PC-3 (cell line): ENCODE measurements at regions not wholly inside any gene's neighbourhood (a gene's known extent, or its start where the extent isn't known, plus 50 kb on each side); places are given as distances from the start of the nearest gene placed in this dataset.
"Not testable (repeated sequence)": the region's sequence is repeated elsewhere in the genome, so short reads cannot be mapped to it uniquely, and the experiment has no call there.

ENCODE experiments used
- ATAC-seq: fragments of 200-7000 bp; cut with Tn5 transposase; 2 replicates; pipeline ENCODE4 v1.9.1; 2020; ENCODE audit warnings: mild to moderate bottlenecking, moderate library complexity
- BruUV-seq: library from RNA; stranded (reverse); fragments of 400-500 nt; replicated peaks from 2 replicates; lab custom pipeline; 2021; lab: Mats Ljungman, UMichigan
- CTCF ChIA-PET: fragments of 300-600 bp; sonication (Branson Sonifier 250); formaldehyde crosslinking; loops from one replicate; lab custom pipeline; 2022; ENCODE audit warnings: antibody characterized with exemption; lab: Charles Lee
- POLR2A ChIA-PET: fragments of 300-600 bp; sonication (Branson Sonifier 250); formaldehyde crosslinking; loops from one replicate; lab custom pipeline; 2022; ENCODE audit warnings: antibody characterized with exemption; ENCODE audit not compliant: unreplicated experiment; lab: Charles Lee
- DNase-seq: peaks from one replicate; pipeline ENCODE4 v3.0.0-alpha.2; 2015
- H2AFZ ChIP-seq: fragments of 300-600 bp; sonication (generic); 2 replicates; pipeline ENCODE4 v1.6.0; 2016; ENCODE audit warnings: antibody characterized with exemption, low read length
- H3F3A ChIP-seq: fragments of 300-600 bp; sonication (generic); one replicate; pipeline ENCODE4 v1.6.0; 2017; ENCODE audit warnings: antibody characterized with exemption, low read length, control low read depth, mild to moderate bottlenecking; ENCODE audit not compliant: unreplicated experiment
- H3K27ac ChIP-seq: fragments of 300-600 bp; sonication (generic); 2 replicates; pipeline ENCODE4 v1.5.1; 2016; ENCODE audit warnings: mild to moderate bottlenecking, low read length
- H3K27me3 ChIP-seq: fragments of 300-600 bp; sonication (generic); 2 replicates; pipeline ENCODE4 v1.6.1; 2016; ENCODE audit warnings: low read length, mixed read lengths
- H3K36me3 ChIP-seq: fragments of 300-600 bp; sonication (generic); 2 replicates; pipeline ENCODE4 v1.6.1; 2016; ENCODE audit warnings: low read depth, mixed run types, low read length, mixed read lengths
- H3K4me1 ChIP-seq: fragments of 300-600 bp; sonication (generic); 2 replicates; pipeline ENCODE4 v1.5.1; 2016; ENCODE audit warnings: low read length; ENCODE audit not compliant: insufficient read depth
- H3K4me2 ChIP-seq: fragments of 300-600 bp; sonication (generic); 2 replicates; pipeline ENCODE4 v1.6.0; 2016; ENCODE audit warnings: low read length
- H3K4me3 ChIP-seq: fragments of 300-600 bp; sonication (generic); 2 replicates; pipeline ENCODE4 v1.5.1; 2016; ENCODE audit warnings: mild to moderate bottlenecking, low read length, mixed read lengths
- H3K79me2 ChIP-seq: fragments of 300-600 bp; sonication (generic); 2 replicates; pipeline ENCODE4 v1.6.1; 2017; ENCODE audit warnings: low read length, mixed read lengths
- H3K9ac ChIP-seq: fragments of 300-600 bp; sonication (generic); 2 replicates; pipeline ENCODE4 v1.6.0; 2016; ENCODE audit warnings: mild to moderate bottlenecking, low read length
- H3K9me2 ChIP-seq: fragments of 300-600 bp; sonication (generic); replicated peaks from 2 replicates; pipeline ENCODE4 v1.6.1; 2016; ENCODE audit warnings: mixed run types, low read length, mixed read lengths
- H3K9me3 ChIP-seq: fragments of 300-600 bp; sonication (generic); 2 replicates; pipeline ENCODE4 v1.6.1; 2016; ENCODE audit warnings: low read length, mixed read lengths
- H4K20me1 ChIP-seq: fragments of 300-600 bp; sonication (generic); 2 replicates; pipeline ENCODE4 v1.6.1; 2016; ENCODE audit warnings: low read length, mixed read lengths
- EZH2 ChIP-seq: fragments of 300-600 bp; sonication (generic); IDR thresholded peaks from one replicate; pipeline ENCODE4 v1.6.1; 2017; ENCODE audit warnings: antibody characterized with exemption, mild to moderate bottlenecking, low read length; ENCODE audit not compliant: unreplicated experiment
- EZH2phosphoT487 ChIP-seq: fragments of 300-600 bp; sonication (generic); IDR thresholded peaks from 2 replicates; pipeline ENCODE4 v1.6.1; 2018; ENCODE audit warnings: mild to moderate bottlenecking, antibody characterized with exemption, low read length, borderline replicate concordance
- intact Hi-C: fragments of 100-400 bp; cut with micrococcal nuclease; formaldehyde crosslinking; loops from 2 replicates; pipeline ENCODE4 v1.9.0; 2023
- TF ChIP-seq, protein P1 (sequence below): fragments of 300-600 bp; sonication (generic); conservative IDR thresholded peaks from 2 replicates; pipeline ENCODE4 v1.5.1; 2017; ENCODE audit warnings: antibody characterized with exemption, low read depth, mild to moderate bottlenecking, low read length

- no peak overlapping the region for H3K9ac ChIP-seq
- no peaks in the 10 kb centered on the region for H3K4me1 ChIP-seq
- H3K4me2 ChIP-seq: no peak overlapping the region
- no peak overlapping the region for H3K4me3 ChIP-seq
- no peak for DNase-seq
- intact Hi-C loops: no loop called here
- no peaks in the 10 kb centered on the region for H3F3A ChIP-seq
- H3K36me3 ChIP-seq: no peaks in the 10 kb centered on the region
- H3K27me3 ChIP-seq: no peaks in the 10 kb centered on the region
- no peaks in the 10 kb centered on the region for H3K9me3 ChIP-seq
- H3K9me2 ChIP-seq: no peaks in the 10 kb centered on the region
- ATAC-seq: no peak
- POLR2A ChIA-PET: no interaction called here
- no peaks in the 10 kb centered on the region for H4K20me1 ChIP-seq
- BruUV-seq: no TSS peak
- H3K27ac ChIP-seq: no peak overlapping the region
- H3K79me2 ChIP-seq: no peaks in the 10 kb centered on the region
- TF ChIP-seq EZH2phosphoT487 (no peak), EZH2 (no peak)
- TF ChIP-seq, protein P1, sequence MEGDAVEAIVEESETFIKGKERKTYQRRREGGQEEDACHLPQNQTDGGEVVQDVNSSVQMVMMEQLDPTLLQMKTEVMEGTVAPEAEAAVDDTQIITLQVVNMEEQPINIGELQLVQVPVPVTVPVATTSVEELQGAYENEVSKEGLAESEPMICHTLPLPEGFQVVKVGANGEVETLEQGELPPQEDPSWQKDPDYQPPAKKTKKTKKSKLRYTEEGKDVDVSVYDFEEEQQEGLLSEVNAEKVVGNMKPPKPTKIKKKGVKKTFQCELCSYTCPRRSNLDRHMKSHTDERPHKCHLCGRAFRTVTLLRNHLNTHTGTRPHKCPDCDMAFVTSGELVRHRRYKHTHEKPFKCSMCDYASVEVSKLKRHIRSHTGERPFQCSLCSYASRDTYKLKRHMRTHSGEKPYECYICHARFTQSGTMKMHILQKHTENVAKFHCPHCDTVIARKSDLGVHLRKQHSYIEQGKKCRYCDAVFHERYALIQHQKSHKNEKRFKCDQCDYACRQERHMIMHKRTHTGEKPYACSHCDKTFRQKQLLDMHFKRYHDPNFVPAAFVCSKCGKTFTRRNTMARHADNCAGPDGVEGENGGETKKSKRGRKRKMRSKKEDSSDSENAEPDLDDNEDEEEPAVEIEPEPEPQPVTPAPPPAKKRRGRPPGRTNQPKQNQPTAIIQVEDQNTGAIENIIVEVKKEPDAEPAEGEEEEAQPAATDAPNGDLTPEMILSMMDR: no peak
- no peak overlapping the region for H2AFZ ChIP-seq
- CTCF ChIA-PET: no interaction called here
Measured at GRCh38 chr13:40352802-40353562, 313.5 kb downstream of the FOXO1 start.

DNA sequence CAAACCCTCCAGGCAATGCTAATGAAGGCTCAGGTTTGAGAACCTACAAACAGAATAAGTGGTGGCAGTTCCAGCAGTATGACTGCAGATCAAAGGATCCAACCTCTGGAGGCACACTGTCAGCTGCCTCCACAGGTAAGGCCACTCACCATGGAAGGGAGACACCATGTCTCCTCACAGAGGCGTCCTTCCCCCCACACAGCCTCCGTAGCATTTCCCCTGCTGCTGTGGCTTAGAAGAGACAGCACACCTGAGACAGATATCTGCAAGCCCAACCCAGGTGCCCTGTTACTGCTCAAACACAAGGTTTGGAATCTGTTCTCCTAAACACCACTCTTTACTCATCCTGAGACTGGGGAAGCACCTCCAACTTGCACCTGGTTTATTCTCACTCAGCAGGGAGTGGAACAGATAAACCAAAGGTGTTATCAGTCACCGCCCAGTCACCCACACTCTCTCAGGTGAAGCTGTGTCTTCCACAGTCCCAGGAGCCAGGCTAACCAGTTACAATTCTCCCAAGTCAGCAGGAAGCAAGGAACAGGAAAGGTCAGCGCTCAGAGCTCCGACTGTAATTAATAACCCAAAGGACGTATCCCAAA is 311.2 kb downstream of the FOXO1 start:
- Histone ChIP-seq H3K27ac (no peak overlapping the region), H4K20me1 (no peaks in the 10 kb centered on the region), H3K36me3 (no peaks in the 10 kb centered on the region), H3K9me2 (no peaks in the 10 kb centered on the region), H3K4me2 (no peak overlapping the region), H3K4me1 (no peaks in the 10 kb centered on the region), H3F3A (no peaks in the 10 kb centered on the region), H3K4me3 (no peak overlapping the region), H3K9me3 (no peaks in the 10 kb centered on the region), H3K79me2 (no peaks in the 10 kb centered on the region), H3K27me3 (no peaks in the 10 kb centered on the region), H2AFZ (no peak overlapping the region), H3K9ac (no peak overlapping the region)
- no peak for TF ChIP-seq EZH2phosphoT487
- no peak for TF ChIP-seq EZH2
- TF ChIP-seq, protein P1: no peak
- DNase-seq (no peak), ATAC-seq (no peak)
- POLR2A ChIA-PET: no interaction called here
- intact Hi-C loops: no loop called here
- no TSS peak for BruUV-seq
- CTCF ChIA-PET: no interaction called here

DNA sequence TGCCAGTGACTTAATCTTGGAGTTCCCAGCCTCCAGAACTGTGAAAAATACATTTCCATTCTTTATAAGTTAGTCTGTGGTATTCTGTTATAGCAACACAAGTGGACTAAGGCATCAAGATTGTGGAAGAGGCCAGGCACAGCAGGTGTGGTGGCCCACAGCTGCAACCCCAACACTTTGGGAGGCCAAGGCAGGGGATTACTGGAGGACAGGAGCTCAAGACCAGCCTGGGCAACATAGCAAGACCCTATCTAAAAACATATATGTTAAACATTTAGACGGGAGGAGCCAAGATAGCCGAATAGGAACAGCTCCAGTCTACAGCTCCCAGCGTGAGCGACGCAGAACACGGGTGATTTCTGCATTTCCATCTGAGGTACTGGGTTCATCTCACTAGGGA is 310.4 kb downstream of the FOXO1 start:
- no peak for TF ChIP-seq EZH2phosphoT487
- TF ChIP-seq, protein P1: no peak
- TF ChIP-seq EZH2: no peak
- Histone ChIP-seq H3K79me2 (no peaks in the 10 kb centered on the region), H3K4me2 (no peak overlapping the region), H3K4me1 (no peaks in the 10 kb centered on the region), H3K9me2 (no peaks in the 10 kb centered on the region), H3K4me3 (no peak overlapping the region), H4K20me1 (no peaks in the 10 kb centered on the region), H3K9ac (no peak overlapping the region), H3K9me3 (no peaks in the 10 kb centered on the region), H3K27me3 (no peaks in the 10 kb centered on the region), H3K36me3 (no peaks in the 10 kb centered on the region), H2AFZ (no peak overlapping the region), H3K27ac (no peak overlapping the region), H3F3A (no peaks in the 10 kb centered on the region)
- no TSS peak for BruUV-seq
- ATAC-seq: no peak
- no peak for DNase-seq
- intact Hi-C loops: no loop called here
- POLR2A ChIA-PET: no interaction called here
- CTCF ChIA-PET: no interaction called here

DNA sequence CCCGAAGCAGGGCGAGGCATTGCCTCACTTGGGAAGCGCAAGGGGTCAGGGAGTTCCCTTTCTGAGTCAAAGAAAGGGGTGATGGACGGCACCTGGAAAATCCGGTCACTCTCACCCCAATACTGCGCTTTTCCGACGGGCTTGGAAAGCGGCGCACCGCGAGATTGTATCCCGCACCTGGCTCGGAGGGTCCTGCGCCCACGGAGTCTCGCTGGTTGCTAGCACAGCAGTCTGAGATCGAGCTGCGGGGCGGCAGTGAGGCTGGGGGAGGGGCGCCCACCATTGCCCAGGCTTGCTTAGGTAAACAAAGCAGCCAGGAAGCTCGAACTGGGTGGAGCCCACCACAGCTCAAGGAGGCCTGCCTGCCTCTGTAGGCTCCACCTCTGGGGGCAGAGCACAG is 310.0 kb downstream of the FOXO1 start:
- H3K27ac ChIP-seq, H3K9me3 ChIP-seq, H3F3A ChIP-seq, BruUV-seq, H3K27me3 ChIP-seq, H3K9ac ChIP-seq, H4K20me1 ChIP-seq, H3K9me2 ChIP-seq, H3K36me3 ChIP-seq, H2AFZ ChIP-seq, H3K4me2 ChIP-seq, intact Hi-C loops, DNase-seq, CTCF ChIA-PET, ATAC-seq, H3K79me2 ChIP-seq, POLR2A ChIA-PET, H3K4me1 ChIP-seq, H3K4me3 ChIP-seq: not testable (repeated sequence)
